ENCODE measurements at regions not wholly inside any gene's neighbourhood (a gene's known extent, or its start where the extent isn't known, plus 50 kb on each side); places are given as distances from the start of the nearest gene placed in this dataset.
A peak's percentile ranks its signal among the peaks of the same experiment; 100 is the strongest.

DNA sequence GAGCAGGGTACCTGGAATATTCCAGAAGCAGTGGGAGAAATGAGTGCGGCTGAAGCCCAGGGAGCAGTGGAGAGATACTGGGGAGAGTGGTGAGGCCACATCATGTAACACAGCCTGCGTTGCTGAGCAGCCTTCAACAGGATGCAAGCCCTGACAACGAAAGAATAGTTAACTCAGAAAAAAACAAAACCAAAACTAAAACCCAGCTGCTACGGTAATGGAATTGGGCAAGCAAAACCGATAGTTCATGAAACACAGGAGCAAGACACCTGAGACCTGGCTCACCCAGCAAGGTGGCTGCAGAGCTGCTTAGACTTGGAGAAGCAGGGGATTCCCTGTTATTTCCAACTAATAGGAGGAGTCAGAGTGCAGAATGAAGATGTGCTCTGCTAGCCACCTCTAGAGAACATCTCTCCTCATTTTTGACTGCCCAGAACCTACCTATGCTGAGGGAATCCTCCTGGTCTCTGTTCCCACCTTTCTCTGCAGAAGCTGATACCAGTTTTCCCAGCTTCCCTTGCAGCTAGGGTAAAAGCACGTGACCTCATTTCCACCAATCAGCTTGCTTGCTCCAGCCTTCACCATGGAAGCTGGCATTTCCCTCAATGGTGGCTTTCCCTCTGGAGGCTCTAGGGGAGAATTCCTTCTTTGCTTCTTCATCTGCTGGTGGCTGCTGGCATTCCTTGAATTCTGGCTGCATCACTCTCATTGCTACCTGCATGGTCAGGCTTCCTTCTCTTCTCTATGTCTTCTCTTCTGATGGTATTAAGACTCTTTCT is 59.4 kb upstream of the XYLT1 start:
- no peak overlapping the region for H3K27ac ChIP-seq
- WGBS, 2 donors (ENCODE audit: low coverage in 1 of 2), result 58 to 73% methylated on average over 6 of the region's 6 CpGs

DNA sequence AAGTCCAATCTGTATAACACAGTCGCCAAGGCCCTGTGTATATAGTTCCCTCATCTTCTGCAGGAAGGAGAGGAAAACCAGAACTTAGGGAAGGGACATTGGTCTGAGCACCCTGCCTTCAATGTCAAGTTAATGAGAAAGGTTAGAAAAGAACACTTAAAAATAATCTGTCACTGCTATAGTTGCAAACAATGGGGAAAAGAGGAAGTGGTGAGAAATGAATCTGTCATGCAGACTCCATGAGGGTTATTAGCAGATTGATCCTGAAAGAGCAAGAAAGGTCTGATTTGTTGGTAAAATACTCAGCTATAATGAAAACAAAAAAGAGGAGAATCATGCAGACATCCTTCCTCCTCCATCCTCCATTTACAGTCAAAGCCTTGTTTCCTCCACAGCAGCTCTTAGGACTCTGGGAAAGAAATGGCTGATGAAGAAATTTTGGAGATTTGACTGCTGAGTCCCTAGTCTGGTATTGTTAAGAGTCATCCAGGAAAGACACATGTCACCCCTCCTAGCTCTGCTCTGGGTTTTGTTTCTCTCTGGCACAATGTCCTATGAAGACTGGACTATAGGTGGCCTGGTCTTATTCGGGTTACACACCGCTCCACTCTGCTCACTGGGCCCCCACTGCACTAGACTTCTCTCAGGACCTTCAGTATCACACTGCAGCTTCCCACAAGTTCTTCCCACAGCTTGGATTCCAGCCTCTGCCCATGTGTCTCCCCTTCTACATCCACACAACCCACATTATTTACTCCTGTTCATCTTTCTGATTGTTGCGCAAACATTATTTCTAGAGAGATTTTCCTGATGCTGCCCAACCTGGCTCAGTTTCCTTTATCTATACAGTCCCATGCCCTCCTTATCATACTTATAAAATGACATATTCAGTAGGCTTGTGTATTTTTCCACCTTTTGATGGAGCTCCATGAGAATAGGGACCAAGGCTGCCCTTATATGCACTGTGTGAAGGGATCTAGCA is 56.5 kb upstream of the XYLT1 start:
- in situ Hi-C loops (cut with MboI; ENCODE audit: low pct_ligation_motif_present in 1 of 4, low pct_unique_long_range_greater_than_20kb in 1 of 4, low sequenced_read_pairs in 3 of 4) (no loop called here), intact Hi-C loops (cut with DNase I; ENCODE audit: low total_unique reads) (loop anchor here (5.0 kb wide), 1 partner anchor 85 kb away; no protein-coding TSS in a partner anchor)
- Histone ChIP-seq H3K4me1 (no peaks in the 10 kb centered on the region), H3K4me3 (no peak overlapping the region), H3K9me3 (no peaks in the 10 kb centered on the region), H3K27ac (no peak overlapping the region), H3K36me3 (no peaks in the 10 kb centered on the region), H3K27me3 (no peaks in the 10 kb centered on the region)
- no peak for DNase-seq
- TF ChIP-seq POLR2AphosphoS5 (IDR thresholded peaks at IDR 0.05) (no peak), EP300 (IDR thresholded peaks at IDR 0.05; ENCODE audit: low read depth) (no peak)
- WGBS, 2 donors (ENCODE audit: low coverage in 1 of 2), result 83 to 90% methylated on average over 1 to 4 of the region's 4 CpGs

More for the DNA sequence above, 59.4 kb upstream of the XYLT1 start:
- peak overlapping the region in 1 of 4 donors; percentile 15 for H3K4me3 ChIP-seq
- H3K27me3 ChIP-seq, result no peaks in the 10 kb centered on the region
- peak; percentile 8 for DNase-seq
- no peaks in the 10 kb centered on the region for H3K9me3 ChIP-seq
- intact Hi-C loops (cut with DNase I; ENCODE audit: low total_unique reads), result loop anchor here (5.0 kb wide), 1 partner anchor 82 kb away; no protein-coding TSS in a partner anchor
- H3K36me3 ChIP-seq, result no peaks in the 10 kb centered on the region
- no peak for TF ChIP-seq POLR2A (IDR thresholded peaks at IDR 0.05)
- TF ChIP-seq EP300 (IDR thresholded peaks at IDR 0.05; ENCODE audit: low read depth), result no peak
- TF ChIP-seq, protein P1, sequence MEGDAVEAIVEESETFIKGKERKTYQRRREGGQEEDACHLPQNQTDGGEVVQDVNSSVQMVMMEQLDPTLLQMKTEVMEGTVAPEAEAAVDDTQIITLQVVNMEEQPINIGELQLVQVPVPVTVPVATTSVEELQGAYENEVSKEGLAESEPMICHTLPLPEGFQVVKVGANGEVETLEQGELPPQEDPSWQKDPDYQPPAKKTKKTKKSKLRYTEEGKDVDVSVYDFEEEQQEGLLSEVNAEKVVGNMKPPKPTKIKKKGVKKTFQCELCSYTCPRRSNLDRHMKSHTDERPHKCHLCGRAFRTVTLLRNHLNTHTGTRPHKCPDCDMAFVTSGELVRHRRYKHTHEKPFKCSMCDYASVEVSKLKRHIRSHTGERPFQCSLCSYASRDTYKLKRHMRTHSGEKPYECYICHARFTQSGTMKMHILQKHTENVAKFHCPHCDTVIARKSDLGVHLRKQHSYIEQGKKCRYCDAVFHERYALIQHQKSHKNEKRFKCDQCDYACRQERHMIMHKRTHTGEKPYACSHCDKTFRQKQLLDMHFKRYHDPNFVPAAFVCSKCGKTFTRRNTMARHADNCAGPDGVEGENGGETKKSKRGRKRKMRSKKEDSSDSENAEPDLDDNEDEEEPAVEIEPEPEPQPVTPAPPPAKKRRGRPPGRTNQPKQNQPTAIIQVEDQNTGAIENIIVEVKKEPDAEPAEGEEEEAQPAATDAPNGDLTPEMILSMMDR (IDR thresholded peaks at IDR 0.05), result no peak
- no peak for TF ChIP-seq POLR2AphosphoS5 (IDR thresholded peaks at IDR 0.05)
- H3K4me1 ChIP-seq, result no peaks in the 10 kb centered on the region
- in situ Hi-C loops (cut with MboI; ENCODE audit: low pct_ligation_motif_present in 1 of 4, low pct_unique_long_range_greater_than_20kb in 1 of 4, low sequenced_read_pairs in 3 of 4), result no loop called here

DNA sequence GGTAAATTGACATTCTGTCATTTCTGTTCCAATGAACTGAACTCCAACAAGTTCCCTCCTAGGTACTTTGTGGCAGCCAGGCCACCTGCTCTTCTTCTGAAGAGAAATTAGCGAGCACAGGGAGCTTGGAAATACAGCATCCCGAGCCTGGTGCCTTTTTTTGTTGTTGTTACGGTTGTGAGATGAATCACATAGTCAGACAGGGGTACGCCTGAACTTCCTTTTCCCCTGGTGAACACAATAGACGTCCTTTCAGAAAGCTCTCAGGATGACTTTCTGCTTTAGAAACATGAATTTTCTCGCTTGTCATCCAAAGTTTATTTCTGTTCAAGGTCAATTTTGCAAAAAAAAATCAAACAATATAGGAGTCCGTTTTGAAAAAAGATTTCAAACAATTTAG is 53.9 kb upstream of the XYLT1 start:
- Histone ChIP-seq H3K4me1 (no peaks in the 10 kb centered on the region), H3K36me3 (no peaks in the 10 kb centered on the region), H3K4me3 (no peak overlapping the region), H3K27me3 (no peaks in the 10 kb centered on the region), H3K9me3 (no peaks in the 10 kb centered on the region), H3K27ac (no peak overlapping the region)
- TF ChIP-seq POLR2A (IDR thresholded peaks at IDR 0.05) (no peak), POLR2AphosphoS5 (IDR thresholded peaks at IDR 0.05) (no peak), EP300 (IDR thresholded peaks at IDR 0.05; ENCODE audit: low read depth) (no peak)
- TF ChIP-seq, protein P1 (IDR thresholded peaks at IDR 0.05), result no peak
- no peak for DNase-seq
- intact Hi-C loops (cut with DNase I; ENCODE audit: low total_unique reads), result loop anchor here (5.0 kb wide), 1 partner anchor 88 kb away; no protein-coding TSS in a partner anchor
- in situ Hi-C loops (cut with MboI; ENCODE audit: low pct_ligation_motif_present in 1 of 4, low pct_unique_long_range_greater_than_20kb in 1 of 4, low sequenced_read_pairs in 3 of 4), result no loop called here
- 55 to 56% methylated on average over 7 of the region's 7 CpGs for WGBS, 2 donors (ENCODE audit: low coverage in 1 of 2)

DNA sequence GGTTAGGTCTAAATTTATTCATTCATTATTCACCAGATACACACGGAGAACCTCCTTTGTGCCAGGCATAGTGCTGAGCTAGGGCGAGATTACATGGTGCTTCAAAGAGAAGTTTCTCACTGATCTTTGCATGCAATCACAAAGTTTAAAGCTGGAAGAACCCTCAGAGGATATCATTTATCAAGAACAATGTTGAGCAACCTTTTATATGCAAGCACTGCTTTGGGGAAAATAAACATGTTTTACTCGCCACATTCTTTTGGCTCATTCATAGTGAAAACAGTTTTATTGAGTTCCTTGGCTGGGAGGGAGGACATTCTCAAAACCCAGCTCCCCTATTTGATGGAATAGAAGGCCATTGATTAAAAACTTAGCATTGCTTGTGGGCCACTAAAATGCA is 49.8 kb upstream of the XYLT1 start:
- in situ Hi-C loops (cut with MboI; ENCODE audit: low pct_ligation_motif_present in 1 of 4, low pct_unique_long_range_greater_than_20kb in 1 of 4, low sequenced_read_pairs in 3 of 4), result no loop called here
- WGBS, 2 donors (ENCODE audit: low coverage in 1 of 2), result 56 to 64% methylated on average over 3 of the region's 3 CpGs
- intact Hi-C loops (cut with DNase I; ENCODE audit: low total_unique reads), result no loop called here
- TF ChIP-seq EP300 (IDR thresholded peaks at IDR 0.05; ENCODE audit: low read depth), result no peak
- TF ChIP-seq POLR2A (IDR thresholded peaks at IDR 0.05), result no peak
- no peak for TF ChIP-seq POLR2AphosphoS5 (IDR thresholded peaks at IDR 0.05)
- TF ChIP-seq, protein P1 (IDR thresholded peaks at IDR 0.05), result no peak
- Histone ChIP-seq H3K27me3 (peaks cover 5% of the 10 kb centered on the region), H3K4me1 (no peaks in the 10 kb centered on the region), H3K9me3 (no peaks in the 10 kb centered on the region), H3K4me3 (no peak overlapping the region), H3K36me3 (no peaks in the 10 kb centered on the region), H3K27ac (no peak overlapping the region)
- DNase-seq, result no peak
